Astrocyte (in vitro differentiated cells and primary cell): ENCODE measurements at regions not wholly inside any gene's neighbourhood (a gene's known extent, or its start where the extent isn't known, plus 50 kb on each side); places are given as distances from the start of the nearest gene placed in this dataset.

Source experiments
- DNase-seq: peaks from one replicate; pipeline ENCODE4 v3.0.0-alpha.2; 2010; ENCODE audit warnings: low read depth
- FAIRE-seq: peaks from 2 replicates; lab custom pipeline; 2011; peaks lifted over from hg19 to GRCh38; lab: Jason Lieb, UNC
- H2AFZ ChIP-seq: 2 replicates; pipeline ENCODE4 v1.6.0; 2012; ENCODE audit warnings: low read depth, low read length, inconsistent platforms
- H3K27ac ChIP-seq: 2 replicates; pipeline ENCODE4 v1.5.1; 2011; ENCODE audit warnings: low read depth, low read length, inconsistent platforms
- H3K27me3 ChIP-seq: 2 replicates; pipeline ENCODE4 v1.6.0; 2011; ENCODE audit warnings: low read length, inconsistent platforms; ENCODE audit not compliant: insufficient read depth
- H3K36me3 ChIP-seq: 2 replicates; pipeline ENCODE4 v1.5.1; 2011; ENCODE audit warnings: low read length, inconsistent platforms; ENCODE audit not compliant: insufficient read depth
- H3K4me1 ChIP-seq: 2 replicates; pipeline ENCODE4 v1.5.1; 2011; ENCODE audit warnings: low read length, inconsistent platforms; ENCODE audit not compliant: insufficient read depth
- H3K4me2 ChIP-seq: 2 replicates; pipeline ENCODE4 v1.6.0; 2012; ENCODE audit warnings: low read length, inconsistent platforms
- H3K4me3 ChIP-seq: 2 replicates; pipeline ENCODE4 v1.5.1; 2011; ENCODE audit warnings: low read depth, mild to moderate bottlenecking, low read length, inconsistent platforms; ENCODE audit not compliant: insufficient read depth
- H3K79me2 ChIP-seq: 2 replicates; pipeline ENCODE4 v1.6.0; 2012; ENCODE audit warnings: mild to moderate bottlenecking, low read length, inconsistent platforms; ENCODE audit not compliant: insufficient read depth
- H3K9ac ChIP-seq: 2 replicates; pipeline ENCODE4 v1.6.0; 2012; ENCODE audit warnings: mild to moderate bottlenecking, low read length, inconsistent platforms
- H3K9me3 ChIP-seq: 2 replicates; pipeline ENCODE4 v1.5.1; 2012; ENCODE audit warnings: low read depth, mild to moderate bottlenecking, low read length, inconsistent platforms; ENCODE audit not compliant: insufficient read depth
- H4K20me1 ChIP-seq: 2 replicates; pipeline ENCODE4 v1.6.0; 2012; ENCODE audit warnings: low read length, inconsistent platforms; ENCODE audit not compliant: insufficient read depth
- H3K27ac Mint-ChIP-seq: one replicate; pipeline ENCODE4 v1.8.0; 2021; ENCODE audit warnings: mild to moderate bottlenecking, mixed read lengths; ENCODE audit not compliant: unreplicated experiment
- H3K27me3 Mint-ChIP-seq: one replicate; pipeline ENCODE4 v1.8.0; 2021; ENCODE audit warnings: low read depth, mixed read lengths; ENCODE audit not compliant: unreplicated experiment
- H3K36me3 Mint-ChIP-seq: one replicate; pipeline ENCODE4 v1.8.0; 2021; ENCODE audit warnings: low read depth, mixed read lengths; ENCODE audit not compliant: unreplicated experiment
- H3K4me1 Mint-ChIP-seq: one replicate; pipeline ENCODE4 v1.8.0; 2021; ENCODE audit warnings: low read depth, mixed read lengths; ENCODE audit not compliant: unreplicated experiment
- H3K4me3 Mint-ChIP-seq: one replicate; pipeline ENCODE4 v1.8.0; 2021; ENCODE audit warnings: mild to moderate bottlenecking, moderate library complexity, mixed read lengths; ENCODE audit not compliant: unreplicated experiment
- H3K9me3 Mint-ChIP-seq: one replicate; pipeline ENCODE4 v1.8.0; 2021; ENCODE audit warnings: mild to moderate bottlenecking, mixed read lengths; ENCODE audit not compliant: unreplicated experiment
- EZH2 ChIP-seq: IDR thresholded peaks from 2 replicates; pipeline ENCODE4 v1.6.1; 2012; ENCODE audit warnings: mild to moderate bottlenecking, low read length, inconsistent platforms; ENCODE audit not compliant: insufficient read depth
- TF ChIP-seq, protein P1 (sequence below): IDR thresholded peaks from 2 replicates; pipeline ENCODE4 v1.5.1; 2011; ENCODE audit warnings: low read depth, mild to moderate bottlenecking, inconsistent platforms, low read length, moderate library complexity; ENCODE audit not compliant: insufficient read depth

DNA sequence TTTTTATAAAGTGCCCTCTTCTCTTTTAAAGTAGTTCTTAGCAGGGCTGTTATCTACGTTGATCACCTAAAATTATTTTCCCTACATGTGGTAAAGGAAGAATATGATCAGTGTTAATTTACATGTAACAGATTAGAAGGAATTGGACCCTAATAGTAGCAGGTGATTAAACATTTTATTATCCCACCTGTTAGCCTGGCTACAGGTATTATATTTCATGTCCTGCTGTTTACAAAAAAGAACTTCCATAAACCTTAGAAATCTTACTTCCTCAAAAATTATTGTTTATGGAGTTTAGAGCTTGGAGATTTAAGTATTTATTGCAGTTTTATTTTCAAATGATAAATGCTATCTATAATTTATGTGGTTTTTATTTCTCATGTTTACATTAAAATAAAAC lies 1226.7 kb downstream of the UQCRFS1 start:
- no peak overlapping the region for H3K4me3 Mint-ChIP-seq
- H3K27me3 Mint-ChIP-seq: peaks cover 3% of the 10 kb centered on the region
- no peak overlapping the region for H2AFZ ChIP-seq
- H3K36me3 ChIP-seq: no peaks in the 10 kb centered on the region
- peaks cover 2% of the 10 kb centered on the region for H3K9me3 Mint-ChIP-seq
- no peak overlapping the region for H3K27ac ChIP-seq
- no peaks in the 10 kb centered on the region for H3K79me2 ChIP-seq
- H3K9ac ChIP-seq: no peak overlapping the region
- H3K36me3 Mint-ChIP-seq: no peaks in the 10 kb centered on the region
- no peak overlapping the region for H3K27ac Mint-ChIP-seq
- DNase-seq (no peak), FAIRE-seq (no peak)
- H3K9me3 ChIP-seq: no peaks in the 10 kb centered on the region
- H4K20me1 ChIP-seq: no peaks in the 10 kb centered on the region
- H3K27me3 ChIP-seq: no peaks in the 10 kb centered on the region
- H3K4me2 ChIP-seq: no peak overlapping the region
- no peaks in the 10 kb centered on the region for H3K4me1 Mint-ChIP-seq
- H3K4me1 ChIP-seq: no peaks in the 10 kb centered on the region
- no peak overlapping the region for H3K4me3 ChIP-seq
- TF ChIP-seq, protein P1, sequence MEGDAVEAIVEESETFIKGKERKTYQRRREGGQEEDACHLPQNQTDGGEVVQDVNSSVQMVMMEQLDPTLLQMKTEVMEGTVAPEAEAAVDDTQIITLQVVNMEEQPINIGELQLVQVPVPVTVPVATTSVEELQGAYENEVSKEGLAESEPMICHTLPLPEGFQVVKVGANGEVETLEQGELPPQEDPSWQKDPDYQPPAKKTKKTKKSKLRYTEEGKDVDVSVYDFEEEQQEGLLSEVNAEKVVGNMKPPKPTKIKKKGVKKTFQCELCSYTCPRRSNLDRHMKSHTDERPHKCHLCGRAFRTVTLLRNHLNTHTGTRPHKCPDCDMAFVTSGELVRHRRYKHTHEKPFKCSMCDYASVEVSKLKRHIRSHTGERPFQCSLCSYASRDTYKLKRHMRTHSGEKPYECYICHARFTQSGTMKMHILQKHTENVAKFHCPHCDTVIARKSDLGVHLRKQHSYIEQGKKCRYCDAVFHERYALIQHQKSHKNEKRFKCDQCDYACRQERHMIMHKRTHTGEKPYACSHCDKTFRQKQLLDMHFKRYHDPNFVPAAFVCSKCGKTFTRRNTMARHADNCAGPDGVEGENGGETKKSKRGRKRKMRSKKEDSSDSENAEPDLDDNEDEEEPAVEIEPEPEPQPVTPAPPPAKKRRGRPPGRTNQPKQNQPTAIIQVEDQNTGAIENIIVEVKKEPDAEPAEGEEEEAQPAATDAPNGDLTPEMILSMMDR: no peak
- TF ChIP-seq EZH2: no peak

DNA sequence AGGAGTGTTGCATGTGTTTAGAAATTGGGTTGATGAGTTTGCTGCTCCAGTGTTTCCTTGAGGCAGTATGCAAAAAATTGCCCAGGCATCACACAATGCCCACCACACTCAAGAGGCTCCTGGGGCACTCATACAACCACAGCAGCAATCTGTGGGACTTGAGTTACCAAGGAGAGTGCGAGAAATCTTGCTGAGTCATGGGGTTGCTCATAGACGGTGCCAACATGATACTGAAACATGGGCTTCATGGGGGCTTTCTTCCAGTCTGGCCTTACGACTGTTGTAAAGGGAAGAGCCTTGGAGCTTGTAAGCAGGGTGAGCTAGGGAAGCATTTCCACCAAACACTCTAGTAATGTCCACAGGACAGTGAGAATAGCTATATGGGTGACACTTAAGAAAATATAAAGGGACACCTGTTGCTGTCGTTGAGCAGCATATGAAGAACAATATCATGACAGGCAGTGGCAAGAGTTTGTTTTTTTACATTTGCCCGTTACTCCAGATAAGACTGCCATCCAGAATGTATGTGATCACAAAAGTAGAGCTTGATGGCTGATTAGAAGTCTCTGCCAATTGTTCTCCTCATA lies 1237.4 kb downstream of the UQCRFS1 start:
- no peak overlapping the region for H3K27ac Mint-ChIP-seq
- FAIRE-seq: no peak
- no peak overlapping the region for H2AFZ ChIP-seq

DNA sequence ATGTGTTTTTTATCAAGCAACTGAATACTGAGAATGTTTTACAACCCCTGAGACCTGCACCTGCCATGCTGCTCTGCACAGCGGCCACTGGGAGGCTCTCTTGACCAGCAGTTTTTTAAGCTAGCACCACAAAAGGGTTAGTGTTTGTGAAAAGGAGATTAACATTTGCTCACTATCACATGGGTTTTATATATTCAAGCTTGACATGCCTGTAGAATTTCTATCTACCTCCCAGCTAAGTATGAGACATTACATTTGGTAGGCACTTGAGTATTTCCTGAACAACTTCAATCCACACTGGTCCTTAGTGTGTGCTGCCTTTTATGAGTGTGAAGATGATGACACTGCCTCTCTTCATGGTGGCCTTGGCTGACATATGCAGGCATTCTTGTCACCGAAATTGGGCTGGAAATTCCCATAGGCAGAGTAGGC lies 1238.9 kb downstream of the UQCRFS1 start:
- peak; percentile 41 for DNase-seq
- FAIRE-seq: peak; percentile 58
- no peak overlapping the region for H3K4me3 Mint-ChIP-seq

More for the DNA sequence above, 1237.4 kb downstream of the UQCRFS1 start:
- Histone ChIP-seq H3K4me3 (no peak overlapping the region), H3K79me2 (no peaks in the 10 kb centered on the region), H3K4me1 (peaks cover 24% of the 10 kb centered on the region), H3K4me2 (no peak overlapping the region), H3K36me3 (no peaks in the 10 kb centered on the region), H4K20me1 (no peaks in the 10 kb centered on the region), H3K9me3 (no peaks in the 10 kb centered on the region), H3K9ac (no peak overlapping the region), H3K27ac (no peak overlapping the region), H3K27me3 (no peaks in the 10 kb centered on the region)
- Mint-ChIP-seq H3K36me3 (no peaks in the 10 kb centered on the region), H3K27me3 (no peaks in the 10 kb centered on the region), H3K9me3 (no peaks in the 10 kb centered on the region), H3K4me3 (no peak overlapping the region), H3K4me1 (peaks cover 42% of the 10 kb centered on the region)
- DNase-seq: no peak
- TF ChIP-seq, protein P1: no peak

More for the DNA sequence above, 1238.9 kb downstream of the UQCRFS1 start:
- no peak overlapping the region for H3K27ac Mint-ChIP-seq
- Histone ChIP-seq H3K4me2 (no peak overlapping the region), H3K27me3 (no peaks in the 10 kb centered on the region), H3K9ac (no peak overlapping the region), H3K4me3 (no peak overlapping the region), H3K9me3 (no peaks in the 10 kb centered on the region), H3K27ac (no peak overlapping the region), H3K79me2 (no peaks in the 10 kb centered on the region), H2AFZ (no peak overlapping the region), H3K36me3 (no peaks in the 10 kb centered on the region), H3K4me1 (peaks cover 24% of the 10 kb centered on the region), H4K20me1 (no peaks in the 10 kb centered on the region)
- peaks cover 49% of the 10 kb centered on the region for H3K4me1 Mint-ChIP-seq
- H3K9me3 Mint-ChIP-seq: no peaks in the 10 kb centered on the region
- no peaks in the 10 kb centered on the region for H3K27me3 Mint-ChIP-seq
- no peaks in the 10 kb centered on the region for H3K36me3 Mint-ChIP-seq
- no peak for TF ChIP-seq EZH2
- TF ChIP-seq, protein P1: peak; percentile 93
